Ovary (tissue), 7 donors: ENCODE measurements at regions not wholly inside any gene's neighbourhood (a gene's known extent, or its start where the extent isn't known, plus 50 kb on each side); places are given as distances from the start of the nearest gene placed in this dataset.

ENCODE experiments used
- DNase-seq, 5 donors: peaks; one replicate each; pipeline ENCODE4 v3.0.0-alpha.2; 2019 to 2020
- H3K27ac ChIP-seq, 2 donors: fragments of 200-600 bp; one replicate each; pipeline versions ENCODE4 v1.5.1 to v1.8.0; 2019 to 2022
- H3K27me3 ChIP-seq: fragments of 200-600 bp; one replicate; pipeline ENCODE4 v1.8.0; 2022
- H3K36me3 ChIP-seq: fragments of 200-600 bp; sonication (generic); one replicate; pipeline ENCODE4 v1.5.1; 2019
- H3K4me1 ChIP-seq: one replicate; pipeline ENCODE4 v1.8.1; 2013; ENCODE audit warnings: mild to moderate bottlenecking, moderate library complexity; ENCODE audit not compliant: insufficient read depth
- H3K4me3 ChIP-seq: fragments of 200-600 bp; sonication (generic); one replicate; pipeline ENCODE4 v1.5.1; 2017
- H3K9me3 ChIP-seq, 2 donors: fragments of 200-600 bp in 1 of 2; sonication (generic) in 1 of 2; one replicate each; pipeline versions ENCODE4 v1.5.1 to v1.8.1; 2013 to 2019; ENCODE audit warnings: mild to moderate bottlenecking in 1 of 2, moderate library complexity in 1 of 2
- CTCF ChIP-seq, 3 donors: fragments of 450-650 bp in 2 of 3; fragments of 200-600 bp in 1 of 3; IDR thresholded peaks; one replicate each; pipeline versions ENCODE4 v1.5.1 to v1.8.0; 2016 to 2022; ENCODE audit warnings: antibody characterized with exemption in 3 of 3, mild to moderate bottlenecking in 1 of 3
- EP300 ChIP-seq: sonication (generic); formaldehyde crosslinking; IDR thresholded peaks from one replicate; pipeline ENCODE4 v1.6.1; 2017; ENCODE audit warnings: antibody characterized with exemption
- POLR2A ChIP-seq: fragments of 450-650 bp; IDR thresholded peaks from one replicate; pipeline ENCODE4 v1.6.1; 2017; ENCODE audit warnings: antibody characterized with exemption, mild to moderate bottlenecking, moderate library complexity
- WGBS, 3 donors: extraction: QIAGEN DNeasy Blood & Tissue Kit in 1 of 3; methylation state at CpG; one replicate each; pipeline versions ENCODE4 v1.1.5 to v1.1.7; 2013 to 2017; 5-methylcytosine and 5-hydroxymethylcytosine counted together
- intact Hi-C, 4 donors: fragments of 100-400 bp; cut with DNase I; formaldehyde crosslinking; loops; one replicate each; pipeline versions ENCODE4 v1.11.0 to v1.15.1; 2022 to 2023
- donor health status: DM: no; HTN: no; CAD: no; lungs with moderate emphysema.
- donor health status: DM: no; HTN: no; CAD: no.
- donor health status: Bipolar disorder and iron deficiency.
- donor health status: DM: no; HTN: no; CAD: no.
- donor health status: DM: yes; HTN: yes; CAD: no.

GRCh38 chr2:9768388-9768787, 74.9 kb upstream of the TAF1B start:
- WGBS, 3 donors = 69 to 77% (median 75%) methylated on average over 12 of the region's 12 CpGs
- H3K27me3 ChIP-seq = no peaks in the 10 kb centered on the region
- no peak for TF ChIP-seq EP300
- TF ChIP-seq POLR2A = no peak
- TF ChIP-seq CTCF (IDR thresholded peaks at IDR 0.05) = no peak

GRCh38 chr2:9769171-9770005, 73.9 kb upstream of the TAF1B start:
- H3K36me3 ChIP-seq = no peaks in the 10 kb centered on the region
- peaks cover 5% of the 10 kb centered on the region for H3K4me1 ChIP-seq
- no peak for TF ChIP-seq CTCF (IDR thresholded peaks at IDR 0.05)
- TF ChIP-seq EP300 = no peak
- TF ChIP-seq POLR2A = no peak
- H3K9me3 ChIP-seq = no peaks in the 10 kb centered on the region
- DNase-seq = peak in 1 of 5 donors; percentile 36
- intact Hi-C loops = no loop called here
- H3K27me3 ChIP-seq = no peaks in the 10 kb centered on the region
- no peak overlapping the region for H3K27ac ChIP-seq
- H3K4me3 ChIP-seq = no peak overlapping the region
- WGBS, 3 donors = 58 to 73% (median 62%) methylated on average over 19 of the region's 19 CpGs

More at GRCh38 chr2:9768388-9768787, 74.9 kb upstream of the TAF1B start:
- no peak overlapping the region for H3K4me3 ChIP-seq
- H3K9me3 ChIP-seq = no peaks in the 10 kb centered on the region
- peaks cover 5% of the 10 kb centered on the region for H3K4me1 ChIP-seq
- H3K36me3 ChIP-seq = no peaks in the 10 kb centered on the region
- no peak overlapping the region for H3K27ac ChIP-seq
- intact Hi-C loops = no loop called here
- DNase-seq = no peak

GRCh38 chr2:9770006-9770307, 73.3 kb upstream of the TAF1B start:
- H3K36me3 ChIP-seq = no peaks in the 10 kb centered on the region
- TF ChIP-seq EP300 (no peak), POLR2A (no peak), CTCF (IDR thresholded peaks at IDR 0.05) (no peak)
- H3K9me3 ChIP-seq = no peaks in the 10 kb centered on the region
- H3K4me1 ChIP-seq = peaks cover 5% of the 10 kb centered on the region
- 16 to 25% (median 25%) methylated on average over 6 of the region's 6 CpGs for WGBS, 3 donors
- no peaks in the 10 kb centered on the region for H3K27me3 ChIP-seq
- intact Hi-C loops = no loop called here
- H3K27ac ChIP-seq = no peak overlapping the region
- H3K4me3 ChIP-seq = peak overlapping the region; percentile 3
- no peak for DNase-seq

DNA sequence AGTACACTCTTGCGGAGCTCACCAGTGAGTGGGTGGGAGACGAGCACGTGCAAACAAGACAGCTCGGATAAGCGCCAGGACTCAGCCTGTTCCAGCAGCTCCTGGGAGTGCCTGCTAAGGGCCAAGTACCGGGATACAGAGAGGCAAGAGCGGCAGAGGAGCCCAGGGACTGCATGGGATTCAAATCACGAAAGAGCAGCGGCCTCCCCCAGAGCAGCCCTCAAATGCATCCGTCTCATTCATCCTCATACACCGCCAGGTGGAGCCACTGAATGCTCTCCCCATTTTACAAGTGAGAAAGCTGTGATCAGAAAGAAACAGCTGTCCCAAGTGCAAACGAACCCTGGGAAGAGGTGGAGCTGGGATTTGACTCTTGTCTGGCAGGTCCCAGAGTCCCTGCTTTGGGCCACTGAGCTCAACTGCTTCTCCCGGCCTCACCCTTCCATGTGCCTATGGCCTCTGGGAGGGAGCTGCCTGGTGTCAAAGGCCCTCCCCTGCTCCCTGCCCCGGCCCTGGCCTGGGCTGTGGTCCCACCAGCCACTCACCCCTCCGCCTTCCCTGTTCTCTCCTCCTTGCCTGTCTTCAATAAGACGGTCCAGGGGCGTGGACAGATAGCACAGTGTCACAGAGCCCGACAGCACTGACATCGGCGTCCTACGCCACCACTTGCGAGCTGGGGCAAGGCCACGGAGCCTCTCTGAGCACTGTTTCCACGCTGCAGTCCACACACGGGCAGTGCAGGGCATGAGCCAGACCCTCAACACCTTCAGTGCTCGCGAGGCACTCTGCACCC, 72.8 kb upstream of the TAF1B start:
- Histone ChIP-seq H3K27me3 (no peaks in the 10 kb centered on the region), H3K27ac (no peak overlapping the region), H3K9me3 (no peaks in the 10 kb centered on the region), H3K36me3 (no peaks in the 10 kb centered on the region), H3K4me3 (peak overlapping the region; percentile 3), H3K4me1 (peaks cover 5% of the 10 kb centered on the region)
- WGBS, 3 donors = 36 to 42% (median 39%) methylated on average over 25 to 27 of the region's 27 CpGs
- TF ChIP-seq CTCF (IDR thresholded peaks at IDR 0.05) (peak; percentile 21 to 53 (median 36)), EP300 (no peak), POLR2A (no peak)
- intact Hi-C loops = no loop called here
- peak; percentile 55 to 77 (median 66) for DNase-seq
